ENCODE measurements at regions not wholly inside any gene's neighbourhood (a gene's known extent, or its start where the extent isn't known, plus 50 kb on each side); places are given as distances from the start of the nearest gene placed in this dataset.

- no peaks in the 10 kb centered on the region for H3K9me3 ChIP-seq (ENCODE audit: insufficient read depth, low read length, severe bottlenecking)
- no peak for TF ChIP-seq EZH2 (IDR thresholded peaks at IDR 0.05; ENCODE audit: borderline replicate concordance, low read depth, low read length, severe bottlenecking)
- TF ChIP-seq CTCF (IDR thresholded peaks at IDR 0.05; ENCODE audit: borderline replicate concordance, extremely low read depth, low read length, poor library complexity, severe bottlenecking): no peak
- H3K27ac ChIP-seq (ENCODE audit: low read length): no peak overlapping the region
- no peak overlapping the region for H3K4me3 ChIP-seq (ENCODE audit: low read depth in 1 of 2, low read length in 2 of 2)
- no peaks in the 10 kb centered on the region for H3K27me3 ChIP-seq (ENCODE audit: insufficient read depth, low read length, poor library complexity)
- DNase-seq: no peak
- H3K36me3 ChIP-seq (ENCODE audit: insufficient read depth, low read length): no peaks in the 10 kb centered on the region
- no peak overlapping the region for H2AFZ ChIP-seq (ENCODE audit: low read depth, low read length)
- ATAC-seq (ENCODE audit: insufficient read depth, low read depth): no peak
- no peaks in the 10 kb centered on the region for H4K20me1 ChIP-seq (ENCODE audit: insufficient read depth, low read length)
- H3K79me2 ChIP-seq (ENCODE audit: insufficient read depth, low read length): no peaks in the 10 kb centered on the region
- no peak overlapping the region for H3K4me2 ChIP-seq (ENCODE audit: insufficient read depth, low read length)
- no peaks in the 10 kb centered on the region for H3K4me1 ChIP-seq (ENCODE audit: insufficient read depth, low read length)
- H3K9ac ChIP-seq (ENCODE audit: low read depth, low read length): no peak overlapping the region
Measured at GRCh38 chr14:83491091-83491490, 1957.4 kb upstream of the SEL1L start.

GRCh38 chr14:83520837-83521236 is 1987.2 kb upstream of the SEL1L start:
- DNase-seq: no peak
- Histone ChIP-seq H3K9me3 (ENCODE audit: insufficient read depth, low read length, severe bottlenecking) (no peaks in the 10 kb centered on the region), H3K79me2 (ENCODE audit: insufficient read depth, low read length) (no peaks in the 10 kb centered on the region), H4K20me1 (ENCODE audit: insufficient read depth, low read length) (no peaks in the 10 kb centered on the region), H3K27me3 (ENCODE audit: insufficient read depth, low read length, poor library complexity) (no peaks in the 10 kb centered on the region), H3K4me2 (ENCODE audit: insufficient read depth, low read length) (no peak overlapping the region), H3K4me1 (ENCODE audit: insufficient read depth, low read length) (no peaks in the 10 kb centered on the region), H2AFZ (ENCODE audit: low read depth, low read length) (no peak overlapping the region), H3K9ac (ENCODE audit: low read depth, low read length) (no peak overlapping the region), H3K4me3 (ENCODE audit: low read depth in 1 of 2, low read length in 2 of 2) (no peak overlapping the region), H3K27ac (ENCODE audit: low read length) (no peak overlapping the region), H3K36me3 (ENCODE audit: insufficient read depth, low read length) (no peaks in the 10 kb centered on the region)
- TF ChIP-seq EZH2 (IDR thresholded peaks at IDR 0.05; ENCODE audit: borderline replicate concordance, low read depth, low read length, severe bottlenecking) (no peak), CTCF (IDR thresholded peaks at IDR 0.05; ENCODE audit: borderline replicate concordance, extremely low read depth, low read length, poor library complexity, severe bottlenecking) (no peak)
- no peak for ATAC-seq (ENCODE audit: insufficient read depth, low read depth)

- no peaks in the 10 kb centered on the region for H3K4me1 ChIP-seq (ENCODE audit: insufficient read depth, low read length)
- no peaks in the 10 kb centered on the region for H3K27me3 ChIP-seq (ENCODE audit: insufficient read depth, low read length, poor library complexity)
- H2AFZ ChIP-seq (ENCODE audit: low read depth, low read length): no peak overlapping the region
- no peaks in the 10 kb centered on the region for H3K79me2 ChIP-seq (ENCODE audit: insufficient read depth, low read length)
- H3K4me2 ChIP-seq (ENCODE audit: insufficient read depth, low read length): no peak overlapping the region
- H4K20me1 ChIP-seq (ENCODE audit: insufficient read depth, low read length): no peaks in the 10 kb centered on the region
- TF ChIP-seq EZH2 (IDR thresholded peaks at IDR 0.05; ENCODE audit: borderline replicate concordance, low read depth, low read length, severe bottlenecking) (no peak), CTCF (IDR thresholded peaks at IDR 0.05; ENCODE audit: borderline replicate concordance, extremely low read depth, low read length, poor library complexity, severe bottlenecking) (no peak)
- DNase-seq: no peak
- no peak overlapping the region for H3K9ac ChIP-seq (ENCODE audit: low read depth, low read length)
- no peaks in the 10 kb centered on the region for H3K36me3 ChIP-seq (ENCODE audit: insufficient read depth, low read length)
- H3K9me3 ChIP-seq (ENCODE audit: insufficient read depth, low read length, severe bottlenecking): no peaks in the 10 kb centered on the region
- H3K27ac ChIP-seq (ENCODE audit: low read length): no peak overlapping the region
- H3K4me3 ChIP-seq (ENCODE audit: low read depth in 1 of 2, low read length in 2 of 2): no peak overlapping the region
- ATAC-seq (ENCODE audit: insufficient read depth, low read depth): no peak
Measured at GRCh38 chr14:83529531-83529930, 1995.9 kb upstream of the SEL1L start.

- Histone ChIP-seq H4K20me1 (ENCODE audit: insufficient read depth, low read length) (no peaks in the 10 kb centered on the region), H3K27ac (ENCODE audit: low read length) (no peak overlapping the region), H3K4me1 (ENCODE audit: insufficient read depth, low read length) (no peaks in the 10 kb centered on the region), H2AFZ (ENCODE audit: low read depth, low read length) (no peak overlapping the region), H3K9me3 (ENCODE audit: insufficient read depth, low read length, severe bottlenecking) (no peaks in the 10 kb centered on the region), H3K36me3 (ENCODE audit: insufficient read depth, low read length) (no peaks in the 10 kb centered on the region), H3K27me3 (ENCODE audit: insufficient read depth, low read length, poor library complexity) (no peaks in the 10 kb centered on the region), H3K4me2 (ENCODE audit: insufficient read depth, low read length) (no peak overlapping the region), H3K79me2 (ENCODE audit: insufficient read depth, low read length) (no peaks in the 10 kb centered on the region), H3K4me3 (ENCODE audit: low read depth in 1 of 2, low read length in 2 of 2) (no peak overlapping the region), H3K9ac (ENCODE audit: low read depth, low read length) (no peak overlapping the region)
- DNase-seq: no peak
- no peak for TF ChIP-seq CTCF (IDR thresholded peaks at IDR 0.05; ENCODE audit: borderline replicate concordance, extremely low read depth, low read length, poor library complexity, severe bottlenecking)
- ATAC-seq (ENCODE audit: insufficient read depth, low read depth): no peak
Measured at GRCh38 chr14:83533734-83534133, 1996.2 kb upstream of the FLRT2 start.

Measured in DND-41 (cell line).